ENCODE measurements at regions not wholly inside any gene's neighbourhood (a gene's known extent, or its start where the extent isn't known, plus 50 kb on each side); places are given as distances from the start of the nearest gene placed in this dataset.

- DNase-seq (ENCODE audit: low read depth, low spot score): no peak
Observed at GRCh38 chr17:74042744-74043486, 160.6 kb upstream of the RPL38 start.

GRCh38 chr17:74043976-74044375 lies 159.5 kb upstream of the RPL38 start:
- DNase-seq (ENCODE audit: low read depth, low spot score): no peak

GRCh38 chr17:74045608-74046280 lies 157.7 kb upstream of the RPL38 start:
- no peak for DNase-seq (ENCODE audit: low read depth, low spot score)

GRCh38 chr17:74049167-74049966 lies 154.1 kb upstream of the RPL38 start:
- no peak for DNase-seq (ENCODE audit: low read depth, low spot score)

- no peak for DNase-seq (ENCODE audit: low read depth, low spot score)
Observed at GRCh38 chr17:74049967-74050458, 153.5 kb upstream of the RPL38 start.

- no peak for DNase-seq (ENCODE audit: low read depth, low spot score)
Observed at GRCh38 chr17:74051348-74051747, 152.1 kb upstream of the RPL38 start.

GRCh38 chr17:74052993-74053711 lies 150.3 kb upstream of the RPL38 start:
- DNase-seq (ENCODE audit: low read depth, low spot score): no peak

- no peak for DNase-seq (ENCODE audit: low read depth, low spot score)
Observed at GRCh38 chr17:74053712-74054078, 149.8 kb upstream of the RPL38 start.

GRCh38 chr17:74054249-74054648 lies 149.2 kb upstream of the RPL38 start:
- DNase-seq (ENCODE audit: low read depth, low spot score): no peak

GRCh38 chr17:74055508-74056160 lies 147.8 kb upstream of the RPL38 start:
- DNase-seq (ENCODE audit: low read depth, low spot score): no peak

- no peak for DNase-seq (ENCODE audit: low read depth, low spot score)
Observed at GRCh38 chr17:74059479-74060240, 143.8 kb upstream of the RPL38 start.

- DNase-seq (ENCODE audit: low read depth, low spot score): no peak
Observed at GRCh38 chr17:74061758-74062157, 141.7 kb upstream of the RPL38 start.

GRCh38 chr17:74062234-74062633 lies 141.2 kb upstream of the RPL38 start:
- no peak for DNase-seq (ENCODE audit: low read depth, low spot score)

- DNase-seq (ENCODE audit: low read depth, low spot score): no peak
Observed at GRCh38 chr17:74063439-74063838, 140.0 kb upstream of the RPL38 start.

GRCh38 chr17:74070374-74070773 lies 133.1 kb upstream of the RPL38 start:
- DNase-seq (ENCODE audit: low read depth, low spot score): no peak

- DNase-seq (ENCODE audit: low read depth, low spot score): no peak
Observed at GRCh38 chr17:74070998-74071679, 132.3 kb upstream of the RPL38 start.

- DNase-seq (ENCODE audit: low read depth, low spot score): no peak
Observed at GRCh38 chr17:74072340-74072739, 131.1 kb upstream of the RPL38 start.

- no peak for DNase-seq (ENCODE audit: low read depth, low spot score)
Observed at GRCh38 chr17:74076446-74076845, 127.0 kb upstream of the RPL38 start.

GRCh38 chr17:74077231-74077630 lies 126.2 kb upstream of the RPL38 start:
- DNase-seq (ENCODE audit: low read depth, low spot score): no peak
